ENCODE measurements at regions not wholly inside any gene's neighbourhood (a gene's known extent, or its start where the extent isn't known, plus 50 kb on each side); places are given as distances from the start of the nearest gene placed in this dataset.
"Not testable (repeated sequence)": the region's sequence is repeated elsewhere in the genome, so short reads cannot be mapped to it uniquely, and the experiment has no call there.

DNA sequence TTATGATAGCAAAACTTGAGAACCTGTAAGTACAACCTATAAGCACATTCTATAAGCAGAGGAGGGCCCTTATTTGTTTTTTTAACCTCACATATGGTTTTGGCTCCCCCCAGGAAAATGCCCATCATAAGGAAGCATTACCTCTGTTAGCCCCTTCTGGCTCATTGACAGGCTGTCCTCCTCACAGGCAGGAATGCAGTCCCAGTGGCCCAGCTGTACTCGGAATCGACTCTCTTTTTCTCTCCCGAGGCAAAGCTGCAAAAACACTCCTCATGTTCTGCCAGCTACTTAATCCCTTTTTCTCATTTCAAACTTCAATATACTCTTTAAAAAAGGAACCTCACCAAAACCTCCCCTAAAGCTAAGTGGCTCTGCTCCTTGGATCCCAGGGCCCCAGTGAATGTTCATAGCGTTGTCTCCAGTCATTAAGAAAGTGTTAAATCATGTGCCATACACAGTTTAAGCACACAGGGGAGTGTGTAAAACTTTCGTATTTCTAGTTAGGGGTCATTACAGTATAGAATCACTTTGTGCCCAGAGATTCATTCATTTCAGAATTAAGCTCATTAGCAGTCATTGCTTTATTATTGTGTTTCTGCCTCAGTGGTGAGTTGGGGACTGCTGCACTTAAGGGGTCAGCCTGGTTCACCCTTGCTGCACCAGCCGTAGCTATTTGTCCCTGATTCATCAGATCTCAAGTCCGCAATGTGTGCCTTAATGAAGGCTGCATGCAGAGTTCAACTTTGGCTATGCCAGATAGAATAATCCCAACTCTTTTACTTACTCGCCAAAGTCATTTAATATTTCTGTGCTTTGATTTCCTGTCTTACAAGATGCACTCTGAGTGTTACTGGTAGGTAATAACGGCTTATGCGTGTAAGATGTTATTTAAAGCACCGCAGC, 57.6 kb downstream of the JRKL start:
- no peak for FAIRE-seq

DNA sequence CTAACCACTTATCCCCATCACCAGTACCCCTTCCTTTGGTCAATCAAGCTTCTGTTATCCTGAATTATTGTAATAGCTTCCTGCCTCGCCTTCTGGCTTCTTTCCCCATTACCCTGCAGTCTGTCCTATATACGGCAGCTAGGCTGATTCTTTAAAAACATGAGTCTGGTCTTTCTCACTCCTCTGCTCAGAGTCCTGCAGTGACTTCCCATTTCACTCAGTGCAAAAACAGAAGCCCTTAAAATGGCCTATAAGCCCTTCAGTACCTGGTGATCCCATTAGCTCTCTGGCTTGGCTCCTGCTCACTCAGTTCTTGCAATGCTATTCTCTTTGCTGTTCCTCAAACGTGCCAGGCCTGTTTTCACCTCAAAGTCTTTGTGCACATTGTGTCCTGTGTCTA, 58.4 kb downstream of the JRKL start:
- no peak for FAIRE-seq

DNA sequence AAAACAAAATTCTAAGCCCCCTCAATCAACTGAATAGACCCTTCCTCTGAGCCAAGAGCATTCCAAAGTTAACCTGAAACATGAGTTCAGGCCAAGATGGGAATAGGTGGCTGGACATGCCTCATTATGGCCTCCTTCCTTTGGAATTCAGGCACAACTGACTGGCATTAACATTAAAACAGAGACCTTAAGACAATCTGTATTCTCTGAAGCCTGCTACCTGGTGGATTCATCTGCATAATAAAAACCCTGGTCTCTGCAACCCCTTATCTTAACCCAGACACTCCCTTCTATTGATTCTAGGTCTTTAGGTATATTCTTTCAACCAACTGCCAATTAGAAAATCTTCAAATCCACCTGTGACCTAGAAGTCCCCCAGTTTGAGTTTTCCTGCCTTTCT, 66.3 kb downstream of the JRKL start:
- no peak for FAIRE-seq

DNA sequence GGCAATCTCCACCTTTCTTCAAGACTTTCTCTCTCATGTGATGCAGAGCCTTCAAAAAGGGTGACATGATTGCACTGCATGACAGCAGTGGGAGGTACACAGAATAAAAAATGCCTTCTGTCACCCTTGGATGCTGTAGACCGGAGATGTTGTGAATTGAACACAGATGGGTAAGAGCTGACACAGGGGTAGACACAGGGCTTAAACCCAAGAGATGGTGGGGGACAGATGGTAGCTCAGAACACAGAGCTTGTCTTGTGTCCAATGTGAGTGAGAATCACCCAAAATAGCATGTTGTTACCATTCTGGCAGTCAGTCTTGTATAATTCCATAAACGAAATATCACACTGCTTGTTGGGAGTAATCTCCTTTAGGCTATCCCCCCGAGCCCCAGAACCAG, 69.9 kb downstream of the JRKL start:
- FAIRE-seq, result no peak

DNA sequence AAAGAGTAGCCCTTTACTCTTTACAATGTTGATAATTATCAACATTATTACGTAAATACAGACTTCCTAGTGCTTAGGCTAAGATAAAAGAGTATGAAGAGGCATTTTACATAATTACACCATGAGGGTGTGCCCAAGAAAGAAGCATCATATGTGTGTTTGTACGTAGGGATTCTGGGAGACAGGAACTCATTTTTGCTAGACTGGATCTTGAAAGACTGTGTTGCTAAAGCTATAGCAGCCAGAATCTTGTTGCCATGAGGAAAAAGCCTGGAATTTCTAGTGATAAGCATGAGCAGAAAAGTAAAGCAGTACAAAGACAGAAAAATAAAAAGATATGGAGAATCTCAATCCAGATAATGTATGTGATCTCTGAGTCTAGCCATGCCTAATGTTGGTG, 72.1 kb downstream of the JRKL start:
- FAIRE-seq, result no peak

DNA sequence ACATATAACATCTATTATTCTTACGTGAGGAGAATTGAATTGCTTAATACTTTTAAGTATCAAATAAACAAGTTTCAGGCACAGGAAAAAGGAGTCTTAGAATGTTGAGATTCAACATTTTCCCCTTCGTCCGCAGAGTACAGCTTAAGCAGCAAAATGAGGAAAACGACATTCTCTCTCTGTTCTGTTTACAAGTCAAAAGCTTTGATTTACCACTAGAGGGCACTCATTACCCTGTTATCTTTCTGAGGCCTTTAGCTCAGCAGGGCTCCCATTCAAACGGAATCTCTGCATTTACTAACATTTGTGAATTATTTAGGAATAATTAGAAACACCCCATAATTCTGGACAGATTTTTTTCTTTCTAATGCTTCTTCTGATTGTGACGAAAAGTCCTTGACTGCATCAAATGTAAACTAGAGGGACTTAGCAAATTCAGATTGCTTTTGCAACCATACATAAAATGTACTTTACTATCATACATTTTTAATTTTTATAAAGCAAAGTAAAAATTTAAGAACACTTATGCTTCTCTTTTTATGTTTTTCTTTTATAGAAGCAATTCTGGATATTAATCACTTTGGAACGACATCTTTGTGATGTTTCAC, 75.0 kb downstream of the JRKL start:
- FAIRE-seq, result peak; percentile 99

DNA sequence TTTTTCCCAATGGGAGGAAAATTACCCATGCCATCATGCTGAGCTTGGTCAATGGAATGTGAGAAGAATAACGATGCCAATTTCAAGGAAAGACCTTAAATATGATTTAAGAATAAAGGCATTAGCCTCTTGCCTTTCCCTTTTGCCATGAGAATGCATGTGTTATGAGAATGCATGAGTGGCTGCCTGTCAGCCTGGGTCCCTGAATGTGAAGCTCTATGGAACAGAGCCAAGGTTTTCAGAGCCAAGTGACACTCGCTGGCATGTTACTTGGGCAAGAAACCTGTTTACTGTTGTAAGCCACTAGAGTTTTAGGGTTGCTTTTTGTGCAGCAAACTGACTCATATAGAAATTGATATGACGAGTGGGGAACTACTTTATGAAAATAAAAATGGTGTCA, 75.7 kb downstream of the JRKL start:
- no peak for FAIRE-seq

DNA sequence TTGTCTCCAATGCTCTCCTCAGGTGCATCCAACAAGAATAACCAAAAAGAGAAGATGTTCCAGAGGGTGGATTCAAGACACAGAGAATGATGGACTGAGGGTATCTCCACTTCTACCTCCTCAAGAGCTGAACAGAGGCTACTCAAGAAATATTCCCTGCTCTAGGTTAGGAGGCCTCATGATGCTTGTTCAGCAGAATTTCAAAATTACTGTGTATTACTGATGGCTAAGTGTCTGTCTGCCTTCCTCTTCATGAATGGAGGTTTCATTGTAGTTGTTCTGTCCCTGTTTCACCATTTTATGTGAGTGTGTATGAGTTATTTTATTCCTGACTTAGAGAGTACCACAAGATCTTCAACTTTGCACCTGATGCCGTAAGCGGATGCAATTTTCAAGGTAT, 76.8 kb downstream of the JRKL start:
- FAIRE-seq, result no peak

DNA sequence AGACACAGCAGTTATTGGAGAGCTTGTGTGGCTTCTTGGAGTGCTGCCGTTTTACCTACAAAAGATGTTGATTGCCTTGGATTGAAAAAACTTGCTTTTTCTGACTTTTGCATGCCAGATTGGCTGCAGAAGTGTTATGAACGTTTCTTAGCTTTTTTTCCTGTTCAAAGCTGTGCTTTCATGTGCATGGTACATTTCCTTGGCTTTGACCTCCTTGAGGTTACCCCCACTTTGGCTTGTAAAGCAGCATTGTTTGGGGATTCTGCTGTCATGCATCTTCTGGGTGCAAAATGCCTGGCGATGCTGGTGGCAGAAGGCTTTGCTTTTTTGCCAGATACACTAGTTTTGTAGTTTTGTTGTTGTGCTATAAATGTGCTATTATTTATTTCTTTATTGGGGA, 80.0 kb downstream of the JRKL start:
- FAIRE-seq, result no peak

DNA sequence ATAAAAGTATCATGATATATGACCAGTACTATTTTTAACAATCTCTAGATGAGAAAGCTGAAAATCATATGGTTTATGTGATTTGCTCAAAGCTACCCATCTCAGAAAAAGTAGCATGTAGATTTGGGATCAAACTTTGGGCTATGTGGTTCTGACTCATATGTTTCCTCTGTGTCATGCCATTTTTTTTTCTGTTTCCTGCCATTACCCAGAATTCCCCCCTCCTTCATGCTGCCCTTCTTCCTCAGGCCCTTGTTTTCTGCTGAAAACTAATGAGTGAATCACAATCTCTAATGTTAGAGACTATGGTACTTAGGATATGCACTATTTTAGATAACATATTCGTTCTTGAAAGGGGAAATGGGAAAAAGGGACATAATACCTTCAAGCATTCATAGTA, 80.7 kb downstream of the JRKL start:
- no peak for FAIRE-seq

DNA sequence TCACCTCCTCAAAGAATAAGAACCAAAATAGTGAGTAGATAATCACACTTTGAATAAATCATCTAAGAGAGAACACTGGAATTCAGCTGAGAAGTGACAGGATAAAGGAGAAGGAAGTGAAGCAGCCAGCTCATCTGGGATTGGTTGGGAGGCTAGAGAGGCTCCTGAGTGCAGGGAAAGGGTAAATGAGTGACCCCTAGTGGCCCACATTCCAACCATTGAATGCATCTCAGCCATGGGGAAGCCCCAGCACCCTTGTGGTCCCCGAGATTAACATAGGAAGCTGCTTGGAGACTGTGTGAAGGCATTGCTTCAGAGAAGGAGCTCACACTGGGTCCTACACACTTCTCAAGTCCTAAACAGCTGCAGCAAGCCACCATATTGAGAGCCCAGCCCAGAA, 82.3 kb downstream of the JRKL start:
- FAIRE-seq, result no peak

DNA sequence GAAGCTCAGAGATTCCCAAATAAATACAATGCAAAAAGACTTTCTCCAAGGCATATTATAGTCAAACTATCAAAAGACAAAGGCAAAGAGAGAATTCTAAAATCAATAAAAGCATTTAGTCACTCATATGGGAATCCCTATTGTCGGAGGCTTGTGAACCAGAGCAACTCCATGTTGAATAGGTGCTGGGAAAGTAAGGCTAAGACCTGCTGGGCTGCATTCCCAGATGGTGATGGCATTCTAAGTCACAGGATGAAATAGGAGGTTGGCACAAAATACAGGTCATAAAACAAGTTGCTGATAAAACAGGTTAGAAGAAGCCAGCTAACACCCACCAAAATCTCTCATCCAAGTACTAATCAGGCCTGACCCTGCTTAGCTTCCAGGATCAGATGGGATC, 84.5 kb downstream of the JRKL start:
- no peak for FAIRE-seq

DNA sequence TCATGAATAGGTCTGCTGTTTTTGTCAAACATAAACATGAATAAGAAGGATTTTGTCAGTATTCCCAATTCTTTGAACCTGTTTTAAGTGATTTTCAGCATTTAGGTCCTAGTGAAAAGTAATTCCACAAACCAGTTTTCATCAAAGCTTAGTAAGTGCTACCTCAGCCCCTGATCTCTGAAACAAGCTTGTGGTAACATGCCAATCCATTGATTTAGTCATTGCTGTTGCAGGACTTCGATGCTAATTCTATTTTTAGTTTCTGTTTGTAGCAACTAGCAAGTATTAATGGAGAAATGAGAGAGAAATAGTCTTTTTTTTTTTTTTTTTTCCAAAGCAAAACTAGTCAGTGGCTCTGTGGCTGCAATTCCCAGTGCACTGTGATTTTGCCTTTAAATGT, 91.4 kb downstream of the JRKL start:
- FAIRE-seq, result peak; percentile 33

DNA sequence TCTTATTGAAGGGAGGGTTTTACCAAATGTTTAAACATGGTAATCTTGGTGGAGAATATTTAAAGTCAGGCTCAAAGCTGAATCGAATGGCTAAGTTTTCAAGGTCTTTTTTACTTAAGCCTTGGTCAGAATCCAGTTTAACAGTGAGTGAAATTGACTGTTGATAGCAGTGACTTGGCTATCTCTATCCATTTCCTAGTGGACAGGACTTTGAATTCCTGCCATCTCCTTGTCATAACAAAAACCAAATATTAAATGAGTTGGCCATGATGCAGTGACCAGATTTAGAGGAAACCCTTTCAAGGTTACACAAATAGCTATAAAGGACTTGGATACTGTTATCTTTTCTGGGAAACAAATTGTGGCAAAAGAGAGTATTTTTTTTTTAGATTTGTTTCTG, 92.0 kb downstream of the JRKL start:
- no peak for FAIRE-seq

DNA sequence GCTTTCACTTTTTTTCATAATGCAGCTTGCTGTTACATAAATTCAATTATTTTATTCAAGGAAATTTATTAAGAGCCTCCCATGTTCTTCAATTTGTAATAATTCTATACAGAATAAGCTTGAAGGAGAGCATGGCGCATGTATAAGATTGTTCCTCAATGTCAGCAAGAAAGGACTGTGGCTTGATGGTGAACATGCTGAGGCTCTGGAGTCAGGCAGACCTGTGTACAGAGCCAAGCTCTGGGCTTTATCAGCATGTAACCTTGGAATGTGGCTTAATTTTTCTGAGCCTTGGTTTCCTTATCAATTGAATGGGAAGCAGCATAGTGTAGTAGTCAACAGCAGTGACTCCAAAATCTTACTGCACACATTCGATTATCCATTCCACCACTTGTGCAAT, 92.4 kb downstream of the JRKL start:
- FAIRE-seq, result no peak

DNA sequence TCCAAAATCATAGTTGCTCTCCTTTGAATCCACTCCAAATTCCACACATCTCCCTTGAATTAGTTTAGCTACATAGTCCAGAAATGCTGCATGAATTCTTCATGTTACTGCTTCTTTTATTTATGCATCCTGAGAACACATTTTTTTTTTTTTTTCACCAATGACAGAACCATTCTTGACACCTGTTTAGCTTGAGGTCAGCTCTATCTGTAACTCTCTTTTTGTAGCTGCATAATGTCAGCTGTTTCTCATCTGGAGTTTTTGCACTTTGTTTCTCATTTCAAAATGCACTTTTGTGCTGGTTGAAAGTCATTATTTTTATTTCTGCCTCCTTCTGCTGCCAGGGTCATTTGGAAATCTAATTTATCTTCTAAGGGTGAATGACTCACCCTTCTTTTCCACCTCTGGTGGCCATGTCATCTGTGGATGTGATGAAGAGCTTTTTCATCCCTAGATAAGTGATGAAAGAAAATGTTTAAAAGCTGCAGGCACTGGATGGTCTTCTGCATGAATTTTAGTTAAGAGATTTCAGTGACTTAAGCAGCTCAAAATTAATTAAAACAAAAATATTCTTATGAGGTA, 93.7 kb downstream of the JRKL start:
- FAIRE-seq, result no peak

DNA sequence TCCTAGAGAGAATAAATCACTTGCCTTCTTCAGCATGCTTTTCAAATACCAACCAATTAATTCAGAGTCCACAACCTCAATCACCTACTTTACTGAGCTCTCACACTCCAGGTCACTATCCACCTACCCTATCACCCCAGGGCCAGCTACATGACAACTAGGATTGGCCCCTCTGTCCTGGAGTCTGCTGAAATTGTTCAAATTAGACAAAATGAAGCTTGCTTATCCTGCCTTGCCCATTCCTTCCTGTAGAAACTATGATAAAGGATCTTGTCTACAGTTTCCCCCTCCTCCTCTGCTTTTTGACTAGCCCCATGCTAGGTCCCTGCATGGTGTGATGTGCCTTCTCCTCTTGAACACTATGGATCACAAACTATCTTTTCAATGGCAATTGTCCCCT, 94.5 kb downstream of the JRKL start:
- FAIRE-seq, result no peak

DNA sequence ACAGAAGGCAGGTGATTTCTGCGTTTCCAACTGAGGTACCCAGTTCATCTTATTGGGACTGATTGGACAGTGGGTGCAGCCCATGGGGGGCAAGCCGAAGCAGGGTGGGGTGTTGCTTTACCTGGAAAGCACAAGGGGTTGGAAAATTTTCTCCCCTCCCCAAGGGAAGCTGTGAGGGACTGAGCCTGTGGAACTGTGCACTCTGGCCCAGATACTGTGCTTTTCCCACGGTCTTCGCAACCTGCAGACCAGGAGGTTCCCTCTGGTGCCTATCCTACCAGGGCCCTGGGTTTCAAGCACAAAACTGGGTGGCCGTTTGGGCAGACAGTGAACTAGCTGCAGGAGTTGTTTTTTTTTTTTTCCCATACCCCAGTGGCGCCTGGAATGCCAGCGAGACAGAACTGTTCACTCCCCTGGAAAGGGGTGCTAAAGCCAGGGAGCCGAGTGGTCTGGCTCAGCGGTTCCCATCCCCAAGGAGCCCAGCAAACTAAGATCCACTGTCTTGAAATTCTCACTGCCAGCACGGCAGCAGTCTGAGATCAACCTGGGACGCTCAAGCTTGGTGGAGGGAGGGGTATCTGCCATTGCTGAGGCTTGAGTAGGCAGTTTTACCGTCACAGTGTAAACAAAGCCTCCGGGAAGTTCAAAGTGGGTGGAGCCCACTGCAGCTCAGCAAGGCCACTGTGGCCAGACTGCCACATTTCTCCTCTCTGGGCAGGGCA, 97.2 kb downstream of the JRKL start:
- FAIRE-seq, result no peak

DNA sequence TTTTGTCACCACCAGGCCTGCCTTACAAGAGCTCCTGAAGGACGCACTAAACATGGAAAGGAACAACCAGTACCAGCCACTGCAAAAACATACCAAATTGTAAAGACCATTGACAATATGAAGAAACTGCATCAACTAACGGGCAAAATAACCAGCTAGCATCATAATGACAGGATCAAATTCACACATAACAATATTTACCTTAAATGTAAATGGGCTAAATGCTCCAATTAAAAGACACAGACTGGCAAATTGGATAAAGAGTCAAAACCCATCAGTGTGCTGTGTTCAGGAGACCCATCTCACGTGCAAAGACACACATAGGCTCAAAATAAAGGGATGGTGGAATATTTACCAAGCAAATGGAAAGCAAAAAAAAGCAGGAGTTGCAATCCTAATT, 99.1 kb downstream of the JRKL start:
- not testable (repeated sequence) for FAIRE-seq

DNA sequence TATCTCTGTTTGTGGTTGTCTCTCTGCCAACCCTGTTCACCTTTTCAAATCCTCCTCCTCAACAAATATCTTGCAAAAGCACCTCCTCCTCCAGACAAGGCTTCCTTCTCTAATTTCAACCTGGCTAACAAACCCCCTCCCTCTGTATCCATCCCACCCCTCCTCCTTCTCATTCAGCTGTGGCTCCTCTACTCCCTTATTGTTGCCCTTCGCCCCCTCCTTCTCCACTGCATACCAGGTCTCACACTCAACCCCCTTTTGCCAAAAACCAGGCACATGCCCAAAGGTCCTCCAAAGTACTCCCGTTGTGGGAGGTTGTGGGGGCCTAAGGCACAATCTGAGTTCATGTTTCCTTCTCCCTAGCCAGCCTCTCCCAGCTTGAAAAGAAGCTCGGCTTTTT, 110.6 kb downstream of the JRKL start:
- FAIRE-seq, result no peak

DNA sequence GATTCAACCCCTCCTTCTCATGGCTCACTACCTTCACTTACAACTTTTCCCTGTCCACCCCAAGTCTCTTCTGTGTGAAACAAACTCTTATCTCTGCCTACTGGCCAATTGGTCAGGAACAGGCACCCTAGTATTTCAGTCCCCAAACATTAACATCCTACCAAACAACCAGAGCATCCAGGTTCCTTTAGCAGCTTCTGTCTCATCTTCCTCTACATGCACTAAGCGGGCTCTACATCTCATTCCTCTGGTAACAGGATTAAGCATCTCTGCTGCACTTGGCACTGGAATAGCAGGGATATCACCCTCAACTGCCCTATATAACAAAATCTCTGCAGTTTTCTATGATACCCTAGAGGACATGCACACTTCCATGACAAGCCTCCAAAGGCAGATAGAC, 116.2 kb downstream of the JRKL start:
- no peak for FAIRE-seq

DNA sequence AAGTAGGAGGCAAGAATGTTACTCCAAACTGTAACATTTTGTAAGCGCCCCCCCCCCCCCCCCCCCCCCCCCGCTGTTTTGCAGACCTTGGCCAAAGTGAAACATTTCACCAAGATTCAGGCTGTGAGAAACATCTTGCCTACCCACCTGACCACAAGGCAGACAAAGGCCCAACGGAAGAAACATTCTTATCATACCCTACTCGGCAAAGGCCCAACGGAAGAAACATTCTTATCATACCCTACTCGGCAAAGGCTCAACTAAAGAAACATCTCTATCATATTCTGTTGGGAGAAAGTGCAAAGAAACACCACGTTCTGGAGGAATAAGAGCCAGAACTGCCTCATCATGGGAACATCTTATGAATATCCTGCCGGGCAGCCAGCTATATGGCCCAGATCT, 117.1 kb downstream of the JRKL start:
- no peak for FAIRE-seq

DNA sequence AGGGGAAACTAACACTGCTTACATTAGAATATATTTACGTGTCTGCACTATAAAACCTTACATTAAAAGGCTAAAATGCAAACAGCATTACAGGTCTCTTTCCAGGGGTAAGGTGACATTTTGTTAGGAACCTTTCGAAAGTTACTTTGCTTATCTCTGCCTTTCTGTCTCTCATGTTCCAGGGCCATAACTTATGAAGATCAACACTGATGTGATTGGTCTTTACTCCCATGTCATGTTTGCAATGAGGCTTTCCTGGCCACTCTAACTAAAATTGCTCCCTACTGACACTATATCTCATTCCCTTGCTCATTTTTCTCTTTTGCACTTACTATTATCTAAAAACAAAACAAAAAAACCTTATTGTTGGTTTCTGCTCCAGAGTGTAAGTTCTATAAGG, 119.0 kb downstream of the JRKL start:
- FAIRE-seq, result no peak

DNA sequence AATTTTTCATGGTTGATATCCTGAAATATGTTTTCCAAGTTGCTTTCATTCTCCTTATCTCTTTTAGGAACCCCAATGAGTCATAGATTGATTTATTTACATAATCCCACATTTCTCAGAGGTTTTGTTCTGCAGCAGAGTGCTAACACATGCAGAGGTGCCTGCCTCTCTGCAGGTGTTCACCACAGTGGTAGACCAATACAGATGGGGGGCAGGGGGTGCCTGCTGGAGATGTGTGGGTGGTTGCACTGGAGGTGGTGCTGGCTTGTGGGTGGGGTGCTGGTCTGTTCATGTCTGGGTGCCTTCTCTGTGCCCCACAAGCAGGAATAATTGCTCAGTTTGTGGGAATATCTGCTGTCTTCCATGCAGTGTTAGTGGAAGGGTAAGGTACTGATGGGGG, 131.1 kb downstream of the JRKL start:
- no peak for FAIRE-seq
